HG02981 (cell line): ENCODE measurements at regions not wholly inside any gene's neighbourhood (a gene's known extent, or its start where the extent isn't known, plus 50 kb on each side); places are given as distances from the start of the nearest gene placed in this dataset.
"Not testable (repeated sequence)": the region's sequence is repeated elsewhere in the genome, so short reads cannot be mapped to it uniquely, and the experiment has no call there.

Experiments used
- ATAC-seq: cut with Tn5 transposase; IDR thresholded peaks from one replicate; pipeline ENCODE4 v1.9.1; 2021; ENCODE audit warnings: mild to moderate bottlenecking, moderate library complexity; ENCODE audit not compliant: unreplicated experiment

DNA sequence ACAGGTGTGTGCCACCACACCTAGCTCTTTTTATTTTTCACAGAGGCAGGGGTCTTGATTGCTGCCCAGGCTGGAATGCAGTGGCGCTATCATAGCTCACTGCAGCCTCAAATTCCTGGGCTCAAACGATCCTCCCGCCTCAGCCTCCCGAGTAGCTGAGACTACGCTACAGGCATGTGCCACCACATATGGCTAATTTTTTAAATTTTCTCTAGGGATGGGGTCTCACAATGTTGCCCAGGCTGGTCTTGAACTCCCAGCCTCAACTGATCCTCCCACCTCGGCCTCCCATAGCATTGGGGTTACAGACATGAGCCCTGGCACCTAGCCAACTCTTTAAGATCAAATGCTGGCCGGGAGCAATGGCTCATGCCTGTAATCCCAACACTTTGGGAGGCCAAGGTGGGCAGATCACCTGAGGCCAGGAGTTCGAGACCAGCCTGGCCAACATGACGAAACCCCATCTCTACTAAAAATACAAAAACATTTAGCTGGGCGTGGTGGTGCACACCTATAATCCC, 50.6 kb upstream of the MYL10 start:
- ATAC-seq, result not testable (repeated sequence)

DNA sequence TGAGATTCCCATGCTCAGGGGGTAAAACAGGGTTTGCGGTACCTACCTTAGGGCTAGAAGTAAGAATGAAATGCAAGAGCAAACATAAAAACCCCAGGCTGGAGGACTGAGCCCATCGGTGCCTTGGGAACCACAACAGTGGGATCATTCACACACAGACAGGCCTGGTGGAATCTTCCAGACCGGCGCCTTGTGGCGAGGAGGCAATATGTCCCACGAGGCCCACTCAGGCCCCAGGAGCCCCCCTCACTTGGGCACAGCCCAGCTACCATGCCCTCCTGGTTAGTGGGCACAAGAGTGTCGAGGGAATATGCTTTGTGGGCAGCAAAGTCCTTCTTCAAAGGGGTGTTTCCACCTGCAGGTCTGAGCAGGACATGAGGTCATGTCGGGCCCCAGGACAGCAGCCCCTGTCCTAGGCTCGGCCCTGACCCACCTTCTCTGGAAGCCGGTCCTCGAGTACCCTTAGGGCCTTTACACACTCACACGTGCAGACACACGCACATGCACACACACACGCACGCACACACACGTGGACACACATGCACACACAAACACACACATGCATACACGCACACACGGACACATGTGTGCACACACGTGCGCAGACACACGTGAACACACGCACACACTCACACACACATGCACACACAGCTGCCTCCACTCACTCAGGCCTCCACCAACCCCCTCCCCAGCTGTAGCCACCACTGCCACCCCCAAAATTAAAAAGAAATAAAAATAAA, 51.5 kb upstream of the MYL10 start:
- no peak for ATAC-seq

- no peak for ATAC-seq
Measured at GRCh38 chr7:101681170-101682007, 52.3 kb upstream of the MYL10 start.

DNA sequence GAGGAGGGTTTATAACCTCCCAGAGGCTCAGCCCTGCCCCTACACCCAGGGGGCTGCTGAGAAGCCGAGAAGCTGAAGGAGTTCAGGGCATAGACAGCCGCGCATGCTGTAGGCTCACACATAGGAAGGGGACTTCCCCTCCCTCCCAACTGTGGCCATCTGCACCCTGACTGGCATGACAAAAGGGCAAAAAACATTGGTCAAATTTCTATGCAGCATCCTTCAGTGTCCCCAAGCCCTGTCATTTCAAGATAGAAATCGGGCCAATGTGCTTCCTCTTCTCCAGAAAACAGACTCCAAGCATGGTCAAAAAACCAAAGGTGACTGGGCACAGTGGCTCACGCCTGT, 55.9 kb upstream of the MYL10 start:
- no peak for ATAC-seq

GRCh38 chr7:101686030-101686429, 56.9 kb upstream of the MYL10 start:
- ATAC-seq, result no peak

GRCh38 chr7:101687081-101687480, 58.0 kb upstream of the MYL10 start:
- ATAC-seq, result no peak

- no peak for ATAC-seq
Measured at GRCh38 chr7:101687791-101688182, 58.7 kb upstream of the MYL10 start.

DNA sequence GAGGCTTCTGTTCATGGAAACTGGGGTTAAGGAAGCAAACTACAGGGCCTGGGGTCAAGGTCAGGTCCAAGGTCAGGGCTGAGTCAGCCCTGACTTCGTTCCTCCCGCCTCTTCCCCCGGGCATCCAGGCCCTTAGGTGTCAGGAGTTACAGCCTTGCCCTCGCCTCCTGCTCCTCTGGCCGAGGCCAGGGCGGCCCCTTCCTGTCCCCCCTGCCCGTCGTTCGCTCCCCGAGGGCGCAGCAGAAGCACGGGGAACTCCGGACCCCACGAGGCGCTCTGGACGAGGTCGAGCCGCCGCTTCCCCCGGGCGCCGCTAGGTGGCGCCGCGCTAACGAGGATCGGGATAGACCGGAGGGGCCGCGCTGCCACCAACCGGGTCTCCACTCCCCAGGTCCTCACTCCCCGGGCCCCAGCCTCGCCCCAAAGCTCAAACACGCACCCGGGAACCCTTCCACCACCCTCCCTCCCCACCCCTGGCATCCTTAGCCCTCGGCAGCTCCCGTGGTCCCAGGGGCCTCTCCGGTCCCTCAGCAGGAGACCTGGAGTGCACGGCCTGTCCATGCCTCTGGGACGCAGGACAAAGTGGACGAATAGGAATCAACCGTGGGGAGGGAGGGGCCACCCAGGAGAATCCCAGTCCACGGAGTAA, 59.2 kb upstream of the MYL10 start:
- no peak for ATAC-seq

DNA sequence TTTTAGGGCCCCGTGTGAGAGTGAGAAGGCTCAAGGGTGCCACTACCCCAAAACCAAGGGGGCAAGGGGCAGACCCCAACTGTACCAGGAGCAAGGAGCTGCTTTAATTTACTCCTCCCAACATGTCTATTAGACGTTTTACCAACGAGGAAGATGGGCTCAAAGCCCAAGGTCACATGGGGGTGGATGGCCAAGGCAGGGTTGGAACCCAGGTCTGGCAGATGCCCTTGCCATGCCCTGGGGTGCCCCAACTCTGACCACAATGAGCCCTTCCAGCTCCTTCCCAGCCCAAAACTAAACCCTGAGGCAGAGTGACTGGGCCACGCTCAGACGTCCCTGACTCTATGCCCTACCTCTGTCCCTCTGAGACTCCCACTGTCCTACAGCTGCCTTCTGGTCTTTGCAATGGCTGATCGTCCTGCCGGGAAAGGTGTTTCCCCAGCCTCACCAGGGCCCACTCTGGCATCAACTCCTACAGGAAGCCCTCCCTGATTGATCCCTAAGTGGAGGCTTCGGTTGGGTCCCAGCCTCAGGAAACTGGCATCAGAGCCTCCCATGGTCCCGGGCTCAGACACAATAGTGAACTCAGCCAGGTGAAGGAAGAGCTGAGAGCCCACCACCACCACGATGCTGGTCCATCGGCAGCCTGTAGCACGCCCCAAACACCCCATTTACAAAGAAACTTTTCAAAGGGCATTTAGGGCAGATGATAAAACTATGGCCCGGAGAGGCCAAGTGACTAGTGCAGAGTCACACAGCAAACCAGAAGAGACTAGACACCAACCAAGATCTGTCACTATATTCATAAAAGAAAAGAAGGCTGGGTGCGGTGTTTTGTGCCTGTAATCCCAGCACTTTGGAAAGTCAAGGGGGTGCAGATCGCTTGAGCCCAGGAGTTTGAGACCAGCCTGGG, 60.2 kb upstream of the MYL10 start:
- ATAC-seq, result no peak

- no peak for ATAC-seq
Measured at GRCh38 chr7:101690061-101690460, 61.0 kb upstream of the MYL10 start.

- ATAC-seq, result no peak
Measured at GRCh38 chr7:101691822-101692384, 62.8 kb upstream of the MYL10 start.

GRCh38 chr7:101693498-101694091, 64.5 kb upstream of the MYL10 start:
- ATAC-seq, result no peak

DNA sequence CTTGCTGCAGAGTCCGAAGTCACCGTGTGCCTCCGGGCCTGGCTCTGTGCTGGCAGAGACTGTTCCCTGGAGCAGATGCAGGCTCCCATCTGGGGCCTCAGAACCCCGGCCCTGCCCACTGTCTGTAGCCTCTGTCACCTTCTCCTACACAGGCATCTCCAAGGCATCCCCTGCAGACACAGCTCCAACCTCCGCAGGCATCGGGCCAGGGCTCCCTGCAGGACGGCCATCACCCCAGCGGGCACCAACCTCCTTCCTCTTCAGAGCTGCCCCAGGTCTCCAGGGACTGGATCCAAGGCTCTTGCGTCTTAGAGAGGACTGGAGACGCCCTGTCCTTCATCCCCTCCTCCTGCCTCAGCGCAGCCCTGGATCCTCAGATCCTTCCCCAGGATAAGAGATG, 69.9 kb upstream of the MYL10 start:
- ATAC-seq, result no peak

DNA sequence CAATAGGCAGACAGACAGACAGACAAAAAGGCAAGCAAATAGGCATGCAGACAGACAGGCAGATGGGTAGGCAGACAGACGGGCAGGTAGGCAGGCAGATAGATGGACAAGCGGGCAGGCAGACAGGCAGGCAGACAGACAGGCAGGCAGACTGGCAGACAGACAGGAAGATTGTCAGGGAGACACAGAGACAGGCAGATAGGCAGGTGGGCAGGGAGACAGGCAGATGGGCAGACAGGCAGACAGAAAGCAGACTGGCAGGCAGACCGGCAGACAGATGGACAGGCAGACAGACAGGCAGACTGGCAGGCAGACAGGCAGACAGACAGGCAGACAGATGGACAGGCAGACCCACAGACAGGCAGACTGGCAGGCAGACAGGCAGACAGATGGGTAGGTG, 70.3 kb upstream of the MYL10 start:
- ATAC-seq, result no peak

GRCh38 chr7:101699881-101700823, 71.1 kb upstream of the MYL10 start:
- no peak for ATAC-seq

- ATAC-seq, result no peak
Measured at GRCh38 chr7:101701153-101701794, 72.2 kb upstream of the MYL10 start.

- ATAC-seq, result no peak
Measured at GRCh38 chr7:101702362-101702850, 73.3 kb upstream of the MYL10 start.

DNA sequence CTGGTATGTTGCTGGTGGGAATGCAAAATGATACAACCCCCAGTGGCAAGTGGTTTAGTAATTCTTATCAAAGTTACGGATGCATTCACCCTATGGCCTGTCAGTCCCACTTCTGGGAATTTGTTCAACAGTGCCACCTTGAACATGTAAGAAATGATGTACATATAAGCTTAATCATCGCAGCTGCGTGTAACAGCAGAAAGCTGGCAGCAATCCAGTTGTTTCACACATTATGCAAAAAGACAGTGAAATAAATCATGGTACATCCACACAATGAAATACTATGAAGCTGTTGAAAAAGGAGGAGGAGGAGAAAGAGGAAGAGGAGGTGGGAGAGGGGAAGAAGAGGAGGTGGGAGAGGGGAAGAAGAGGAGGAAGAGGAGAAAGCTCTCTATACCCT, 76.2 kb upstream of the MYL10 start:
- ATAC-seq, result no peak
